HL-60 (cell line): ENCODE measurements at regions not wholly inside any gene's neighbourhood (a gene's known extent, or its start where the extent isn't known, plus 50 kb on each side); places are given as distances from the start of the nearest gene placed in this dataset.

ENCODE experiments used
- DNase-seq, 2 experiments: peaks; one replicate each; pipeline ENCODE4 v3.0.0-alpha.2; 2010 to 2020; ENCODE audit warnings: low read depth in 1 of 2, low spot score in 1 of 2
- H3K27ac ChIP-seq: fragments of 250-450 bp; sonication (Bioruptor Pico); replicated peaks from 2 replicates; pipeline ENCODE4 v1.5.1; 2020; ENCODE audit warnings: mild to moderate bottlenecking, moderate library complexity
- H3K27me3 ChIP-seq: fragments of 250-450 bp; sonication (Bioruptor Pico); 2 replicates; pipeline ENCODE4 v1.5.1; 2021; ENCODE audit warnings: mild to moderate bottlenecking, moderate library complexity; ENCODE audit not compliant: insufficient read depth, poor library complexity, severe bottlenecking
- H3K4me3 ChIP-seq: replicated peaks from 2 replicates; pipeline ENCODE4 v1.5.1; 2011; ENCODE audit warnings: mild to moderate bottlenecking, control low read depth, low read length; ENCODE audit not compliant: insufficient read depth
- GABPA ChIP-seq: IDR thresholded peaks from 2 replicates; pipeline ENCODE4 v1.6.1; 2012; ENCODE audit warnings: low read depth
- POLR2AphosphoS5 ChIP-seq: IDR thresholded peaks from 2 replicates; pipeline ENCODE4 v1.6.1; 2012; ENCODE audit warnings: low read depth
- SPI1 ChIP-seq: IDR thresholded peaks from 2 replicates; pipeline ENCODE4 v1.6.1; 2012; ENCODE audit warnings: low read depth, mild to moderate bottlenecking, borderline replicate concordance
- TF ChIP-seq, protein P1 (sequence below): IDR thresholded peaks from one replicate; pipeline ENCODE4 v1.5.1; 2011; ENCODE audit warnings: low read length, control low read depth, inconsistent platforms; ENCODE audit not compliant: insufficient read depth
- TF ChIP-seq, protein P2 (sequence below): IDR thresholded peaks from 2 replicates; pipeline ENCODE4 v1.6.1; 2012; ENCODE audit warnings: low read depth; ENCODE audit not compliant: insufficient replicate concordance

DNA sequence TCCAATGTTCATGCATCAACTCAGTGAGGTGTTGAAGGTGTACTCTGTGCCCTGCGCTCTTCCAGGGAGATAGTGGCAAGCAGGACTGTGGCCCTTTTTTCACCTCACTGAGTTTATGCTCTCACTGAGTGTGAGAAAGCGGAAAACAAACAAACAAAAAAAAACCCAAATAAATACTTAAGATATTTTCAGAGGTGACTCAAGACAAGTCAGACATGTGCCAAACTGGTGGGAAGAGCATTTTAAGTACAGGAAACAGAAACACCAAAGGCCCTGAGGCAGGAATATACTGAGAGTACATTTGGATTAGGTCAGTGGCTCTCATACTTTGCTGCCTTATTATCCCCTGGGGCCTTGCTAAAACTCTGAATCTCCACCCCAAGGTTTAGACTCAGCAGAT lies 111.9 kb upstream of the IGFBP3 start:
- DNase-seq, result no peak
- TF ChIP-seq POLR2AphosphoS5, result no peak
- TF ChIP-seq, protein P1, sequence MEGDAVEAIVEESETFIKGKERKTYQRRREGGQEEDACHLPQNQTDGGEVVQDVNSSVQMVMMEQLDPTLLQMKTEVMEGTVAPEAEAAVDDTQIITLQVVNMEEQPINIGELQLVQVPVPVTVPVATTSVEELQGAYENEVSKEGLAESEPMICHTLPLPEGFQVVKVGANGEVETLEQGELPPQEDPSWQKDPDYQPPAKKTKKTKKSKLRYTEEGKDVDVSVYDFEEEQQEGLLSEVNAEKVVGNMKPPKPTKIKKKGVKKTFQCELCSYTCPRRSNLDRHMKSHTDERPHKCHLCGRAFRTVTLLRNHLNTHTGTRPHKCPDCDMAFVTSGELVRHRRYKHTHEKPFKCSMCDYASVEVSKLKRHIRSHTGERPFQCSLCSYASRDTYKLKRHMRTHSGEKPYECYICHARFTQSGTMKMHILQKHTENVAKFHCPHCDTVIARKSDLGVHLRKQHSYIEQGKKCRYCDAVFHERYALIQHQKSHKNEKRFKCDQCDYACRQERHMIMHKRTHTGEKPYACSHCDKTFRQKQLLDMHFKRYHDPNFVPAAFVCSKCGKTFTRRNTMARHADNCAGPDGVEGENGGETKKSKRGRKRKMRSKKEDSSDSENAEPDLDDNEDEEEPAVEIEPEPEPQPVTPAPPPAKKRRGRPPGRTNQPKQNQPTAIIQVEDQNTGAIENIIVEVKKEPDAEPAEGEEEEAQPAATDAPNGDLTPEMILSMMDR, result no peak
- TF ChIP-seq GABPA, result no peak
- TF ChIP-seq, protein P2, sequence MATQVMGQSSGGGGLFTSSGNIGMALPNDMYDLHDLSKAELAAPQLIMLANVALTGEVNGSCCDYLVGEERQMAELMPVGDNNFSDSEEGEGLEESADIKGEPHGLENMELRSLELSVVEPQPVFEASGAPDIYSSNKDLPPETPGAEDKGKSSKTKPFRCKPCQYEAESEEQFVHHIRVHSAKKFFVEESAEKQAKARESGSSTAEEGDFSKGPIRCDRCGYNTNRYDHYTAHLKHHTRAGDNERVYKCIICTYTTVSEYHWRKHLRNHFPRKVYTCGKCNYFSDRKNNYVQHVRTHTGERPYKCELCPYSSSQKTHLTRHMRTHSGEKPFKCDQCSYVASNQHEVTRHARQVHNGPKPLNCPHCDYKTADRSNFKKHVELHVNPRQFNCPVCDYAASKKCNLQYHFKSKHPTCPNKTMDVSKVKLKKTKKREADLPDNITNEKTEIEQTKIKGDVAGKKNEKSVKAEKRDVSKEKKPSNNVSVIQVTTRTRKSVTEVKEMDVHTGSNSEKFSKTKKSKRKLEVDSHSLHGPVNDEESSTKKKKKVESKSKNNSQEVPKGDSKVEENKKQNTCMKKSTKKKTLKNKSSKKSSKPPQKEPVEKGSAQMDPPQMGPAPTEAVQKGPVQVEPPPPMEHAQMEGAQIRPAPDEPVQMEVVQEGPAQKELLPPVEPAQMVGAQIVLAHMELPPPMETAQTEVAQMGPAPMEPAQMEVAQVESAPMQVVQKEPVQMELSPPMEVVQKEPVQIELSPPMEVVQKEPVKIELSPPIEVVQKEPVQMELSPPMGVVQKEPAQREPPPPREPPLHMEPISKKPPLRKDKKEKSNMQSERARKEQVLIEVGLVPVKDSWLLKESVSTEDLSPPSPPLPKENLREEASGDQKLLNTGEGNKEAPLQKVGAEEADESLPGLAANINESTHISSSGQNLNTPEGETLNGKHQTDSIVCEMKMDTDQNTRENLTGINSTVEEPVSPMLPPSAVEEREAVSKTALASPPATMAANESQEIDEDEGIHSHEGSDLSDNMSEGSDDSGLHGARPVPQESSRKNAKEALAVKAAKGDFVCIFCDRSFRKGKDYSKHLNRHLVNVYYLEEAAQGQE, result no peak
- TF ChIP-seq SPI1, result no peak
- H3K27ac ChIP-seq, result no peak overlapping the region
- H3K4me3 ChIP-seq, result no peak overlapping the region
- H3K27me3 ChIP-seq, result no peaks in the 10 kb centered on the region

DNA sequence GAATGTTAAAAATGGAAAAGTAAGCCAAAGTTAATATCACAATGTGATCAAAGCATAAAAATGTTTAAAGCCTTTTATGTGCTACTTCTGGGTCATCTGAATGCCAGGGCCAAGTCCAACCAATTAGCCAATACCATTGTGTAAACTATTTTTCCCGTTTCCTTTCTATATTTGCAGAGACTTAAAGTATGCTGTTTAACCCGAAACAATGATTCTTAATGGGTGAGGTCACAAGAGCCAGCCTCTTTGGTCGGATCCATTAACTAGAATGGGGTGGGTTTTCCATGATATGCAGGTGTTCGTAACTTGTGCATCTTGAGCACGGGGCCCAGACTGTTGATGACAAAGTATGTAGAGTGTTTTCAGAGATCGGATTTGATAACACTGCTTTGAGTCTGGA lies 111.3 kb upstream of the IGFBP3 start:
- H3K27ac ChIP-seq, result no peak overlapping the region
- no peak for DNase-seq
- no peak overlapping the region for H3K4me3 ChIP-seq
- H3K27me3 ChIP-seq, result no peaks in the 10 kb centered on the region
- TF ChIP-seq SPI1, result no peak
- TF ChIP-seq POLR2AphosphoS5, result no peak
- TF ChIP-seq GABPA, result no peak
- TF ChIP-seq, protein P2, result no peak
- TF ChIP-seq, protein P1, result no peak

DNA sequence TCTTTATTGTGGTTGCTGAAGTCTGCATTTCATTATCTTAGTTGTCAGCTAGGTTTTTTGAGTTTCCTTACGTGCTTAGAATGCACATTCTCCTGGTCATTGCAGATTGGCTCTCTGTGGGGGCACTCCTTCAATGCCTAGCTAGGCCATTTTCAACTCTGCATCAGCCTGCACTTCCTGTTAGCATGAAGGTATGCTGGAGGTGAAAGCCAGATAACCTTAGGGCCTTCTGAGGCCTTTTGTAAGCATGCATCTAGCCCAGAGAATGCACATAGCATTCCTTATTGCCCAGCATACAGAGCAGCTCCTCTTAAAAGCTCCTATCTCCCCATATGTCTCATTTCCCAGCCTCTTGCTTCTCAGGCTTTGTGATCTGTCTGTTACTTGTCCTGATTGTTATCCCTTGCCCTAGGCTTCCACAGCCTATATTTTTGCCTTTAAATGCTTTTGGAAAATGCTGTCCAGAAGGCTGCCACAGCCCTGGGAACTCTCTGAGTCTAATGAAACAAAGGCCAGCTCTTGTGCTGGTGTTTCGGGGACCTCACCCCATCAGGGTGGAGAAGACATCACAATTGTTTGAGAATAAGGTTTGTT lies 108.1 kb upstream of the IGFBP3 start:
- no peak for DNase-seq
- Histone ChIP-seq H3K4me3 (no peak overlapping the region), H3K27ac (no peak overlapping the region), H3K27me3 (no peaks in the 10 kb centered on the region)
- TF ChIP-seq SPI1 (no peak), POLR2AphosphoS5 (no peak), GABPA (no peak)
- TF ChIP-seq, protein P2, result no peak
- TF ChIP-seq, protein P1, result no peak
